ENCODE measurements at regions not wholly inside any gene's neighbourhood (a gene's known extent, or its start where the extent isn't known, plus 50 kb on each side); places are given as distances from the start of the nearest gene placed in this dataset.
A peak's percentile ranks its signal among the peaks of the same experiment; 100 is the strongest.
"Not testable (repeated sequence)": the region's sequence is repeated elsewhere in the genome, so short reads cannot be mapped to it uniquely, and the experiment has no call there.

GRCh38 chr2:123723706-123724105, 301.4 kb upstream of the CNTNAP5 start:
- DNase-seq: no peak

DNA sequence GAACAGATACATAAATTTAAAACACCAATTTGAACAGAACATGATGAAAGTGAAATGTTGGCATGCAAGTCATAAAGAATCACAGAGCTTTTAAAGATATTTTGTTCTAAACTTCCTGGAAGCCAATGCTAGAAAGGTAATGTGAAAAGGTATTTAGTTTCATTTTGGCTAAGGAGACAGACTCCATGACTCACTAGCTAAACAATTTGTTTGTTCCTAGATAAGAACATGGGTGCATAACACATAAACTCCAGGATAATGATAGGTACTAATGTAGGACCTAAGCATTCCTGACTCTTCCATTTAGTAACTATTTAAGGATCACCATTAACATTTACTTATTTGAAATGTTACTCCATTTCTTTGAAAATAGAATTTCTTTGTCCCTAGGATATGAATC, 292.5 kb upstream of the CNTNAP5 start:
- no peak for DNase-seq

DNA sequence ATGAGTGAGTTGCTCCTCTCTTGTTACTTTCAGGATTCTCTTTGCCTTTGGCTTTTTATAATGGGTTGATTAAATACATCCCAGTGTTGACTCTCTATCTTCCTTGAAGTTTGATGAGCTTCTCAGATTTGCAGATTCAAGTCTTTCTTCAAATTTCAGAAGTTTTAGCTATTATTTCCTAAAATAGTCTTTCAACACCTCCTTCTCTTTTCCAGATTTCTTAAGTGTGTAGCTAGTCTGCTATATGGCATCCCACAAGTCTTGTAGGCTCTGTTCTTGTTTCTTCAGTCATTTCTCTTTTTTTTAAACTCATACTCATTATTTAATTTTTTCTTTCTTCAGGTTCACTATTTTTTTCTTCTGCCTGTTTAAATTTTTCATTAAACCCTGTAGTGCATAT, 287.7 kb upstream of the CNTNAP5 start:
- peak; percentile 64 for DNase-seq

DNA sequence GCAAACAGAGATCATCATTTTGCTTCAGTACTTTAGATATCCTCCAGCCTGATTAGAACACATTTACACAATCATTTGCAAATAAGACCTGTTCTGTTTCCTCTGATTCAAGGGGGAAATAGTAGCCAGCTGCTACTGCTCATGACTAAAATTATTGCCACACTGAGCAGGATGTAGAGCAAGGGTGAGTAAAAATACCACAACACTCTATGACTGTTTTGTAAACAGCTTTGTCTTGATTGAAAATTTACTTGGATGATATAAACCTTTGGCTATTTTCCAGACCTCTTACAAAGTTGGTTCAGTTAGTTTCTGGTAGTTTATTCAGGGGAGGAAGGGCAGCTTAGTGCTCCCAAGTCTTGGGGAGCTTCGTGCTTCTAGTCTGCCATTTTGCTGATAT, 286.4 kb upstream of the CNTNAP5 start:
- peak; percentile 89 for DNase-seq

DNA sequence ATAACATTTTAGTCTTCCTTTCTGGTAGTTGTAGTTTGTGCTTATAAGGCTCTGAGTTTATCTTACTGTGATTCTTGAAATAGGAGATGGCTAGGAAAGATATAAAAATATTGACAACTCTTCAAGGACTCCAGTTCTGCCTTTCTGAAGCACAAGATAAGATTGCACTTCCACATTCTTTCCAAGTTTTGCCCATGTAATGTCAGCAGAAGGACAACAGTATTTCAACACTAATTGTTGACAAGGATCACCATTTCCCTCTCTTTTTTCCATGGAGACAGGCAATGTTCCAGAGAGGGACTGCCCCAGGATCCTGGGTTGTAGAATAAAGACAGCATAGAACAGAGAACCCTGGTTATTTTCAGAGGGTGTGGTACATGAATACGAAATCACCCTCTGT, 279.1 kb upstream of the CNTNAP5 start:
- DNase-seq: peak; percentile 11

GRCh38 chr2:123747326-123747725, 277.8 kb upstream of the CNTNAP5 start:
- peak; percentile 52 for DNase-seq

GRCh38 chr2:123762221-123762620, 262.9 kb upstream of the CNTNAP5 start:
- DNase-seq: no peak

DNA sequence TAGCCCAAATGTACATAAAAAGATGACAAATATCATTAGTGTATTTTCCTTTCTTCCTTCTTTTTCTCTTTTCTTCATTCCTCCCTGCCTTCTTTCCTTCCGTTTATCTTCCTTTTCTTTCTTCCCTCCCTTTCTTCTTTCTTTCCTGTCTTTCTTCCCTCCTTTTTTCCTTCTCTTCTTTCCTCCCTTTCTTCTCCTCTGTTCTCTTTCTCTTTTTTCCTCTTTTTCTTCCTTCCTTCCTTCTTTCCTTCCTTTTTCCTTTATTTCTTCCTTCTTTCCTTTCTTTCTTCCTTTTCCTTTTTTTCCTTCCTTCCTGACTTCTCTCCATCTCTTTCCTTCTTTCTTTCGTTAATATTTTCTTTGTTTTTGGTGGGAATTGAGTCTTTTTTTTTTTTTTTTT, 256.9 kb upstream of the CNTNAP5 start:
- no peak for DNase-seq

- DNase-seq: no peak
Measured at GRCh38 chr2:123769001-123769400, 256.1 kb upstream of the CNTNAP5 start.

GRCh38 chr2:123770996-123771720, 253.9 kb upstream of the CNTNAP5 start:
- no peak for DNase-seq

- no peak for DNase-seq
Measured at GRCh38 chr2:123771928-123772632, 253.0 kb upstream of the CNTNAP5 start.

GRCh38 chr2:123777116-123777515, 248.0 kb upstream of the CNTNAP5 start:
- DNase-seq: no peak

- no peak for DNase-seq
Measured at GRCh38 chr2:123783164-123783563, 241.9 kb upstream of the CNTNAP5 start.

- no peak for DNase-seq
Measured at GRCh38 chr2:123785332-123785731, 239.8 kb upstream of the CNTNAP5 start.

DNA sequence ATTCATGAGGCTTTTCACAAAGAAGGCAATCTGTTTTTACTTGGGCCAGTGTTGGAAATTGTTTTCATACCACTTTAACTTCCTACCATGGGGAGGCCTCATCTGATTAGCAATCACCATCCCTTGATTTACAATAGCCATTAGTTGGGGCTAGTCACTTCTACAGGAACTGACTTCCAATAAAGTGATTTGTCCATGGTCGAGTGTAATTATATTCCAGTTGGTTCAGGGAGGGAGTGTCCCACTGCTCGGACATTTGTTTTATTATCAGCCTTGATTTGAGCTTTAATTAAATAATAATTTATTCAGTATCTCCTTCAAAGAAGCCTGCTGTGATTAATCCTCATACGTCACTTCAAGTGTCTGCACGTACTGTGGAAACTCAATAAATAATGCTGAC, 233.9 kb upstream of the CNTNAP5 start:
- DNase-seq: no peak

GRCh38 chr2:123791684-123792083, 233.4 kb upstream of the CNTNAP5 start:
- DNase-seq: no peak

DNA sequence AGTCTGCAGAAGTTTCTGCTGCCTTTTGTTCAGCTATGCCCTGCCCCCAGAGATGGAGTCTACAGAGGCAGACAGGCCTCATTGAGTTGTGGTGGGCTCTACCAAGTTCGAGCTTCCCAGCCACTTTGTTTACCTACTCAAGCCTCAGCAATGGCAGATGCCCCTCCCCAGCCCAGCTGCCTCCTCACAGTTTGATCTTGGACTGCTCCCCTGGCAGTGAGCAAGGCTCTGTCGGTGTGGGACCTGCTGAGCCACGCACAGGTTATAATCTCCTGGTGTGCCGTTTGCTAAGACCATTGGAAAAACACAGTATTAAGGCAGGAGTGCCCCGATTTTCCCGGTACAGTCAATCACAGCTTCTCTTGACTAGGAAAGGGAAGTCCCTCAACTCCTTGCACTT, 221.0 kb upstream of the CNTNAP5 start:
- not testable (repeated sequence) for DNase-seq

DNA sequence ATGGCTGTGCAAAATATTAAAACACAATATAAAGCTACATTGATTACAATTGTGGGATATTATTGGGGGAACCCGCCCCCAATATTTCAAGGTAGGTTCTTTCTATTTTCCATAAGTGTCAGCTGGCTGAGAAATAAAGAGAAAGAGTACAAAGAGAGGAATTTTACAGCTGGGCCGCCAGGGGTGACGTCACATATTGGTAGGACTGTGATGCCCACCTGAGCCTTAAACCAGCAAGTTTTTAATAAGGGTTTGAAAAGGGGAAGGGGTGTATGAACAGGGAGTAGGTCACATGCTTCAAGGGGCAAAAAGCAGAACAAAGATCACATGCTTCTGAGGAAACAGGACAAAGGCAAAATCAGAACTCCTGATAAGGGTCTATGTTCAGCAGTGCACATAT, 219.3 kb upstream of the CNTNAP5 start:
- not testable (repeated sequence) for DNase-seq

DNA sequence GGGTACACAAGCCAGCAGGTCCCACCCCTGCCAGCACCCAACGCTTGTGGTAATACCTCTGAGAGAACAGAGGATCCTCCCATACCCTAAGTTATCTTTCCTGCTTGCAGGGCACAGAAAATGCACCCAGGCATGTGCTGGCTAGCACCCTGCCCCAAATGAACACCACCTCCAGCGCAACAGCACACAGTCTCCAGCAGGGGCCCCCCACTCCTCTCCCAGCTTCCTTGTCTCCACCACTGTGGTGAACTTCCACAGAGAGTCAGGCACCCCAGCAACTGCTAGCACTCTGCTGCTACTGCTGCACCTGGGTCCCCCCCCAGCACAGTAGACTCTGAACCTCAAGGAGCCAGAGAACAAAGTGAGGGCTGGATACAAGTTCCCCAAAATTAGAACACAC, 216.8 kb upstream of the CNTNAP5 start:
- no peak for DNase-seq

GRCh38 chr2:123811846-123812245, 213.2 kb upstream of the CNTNAP5 start:
- DNase-seq: no peak

GRCh38 chr2:123816203-123816602, 208.9 kb upstream of the CNTNAP5 start:
- no peak for DNase-seq

DNA sequence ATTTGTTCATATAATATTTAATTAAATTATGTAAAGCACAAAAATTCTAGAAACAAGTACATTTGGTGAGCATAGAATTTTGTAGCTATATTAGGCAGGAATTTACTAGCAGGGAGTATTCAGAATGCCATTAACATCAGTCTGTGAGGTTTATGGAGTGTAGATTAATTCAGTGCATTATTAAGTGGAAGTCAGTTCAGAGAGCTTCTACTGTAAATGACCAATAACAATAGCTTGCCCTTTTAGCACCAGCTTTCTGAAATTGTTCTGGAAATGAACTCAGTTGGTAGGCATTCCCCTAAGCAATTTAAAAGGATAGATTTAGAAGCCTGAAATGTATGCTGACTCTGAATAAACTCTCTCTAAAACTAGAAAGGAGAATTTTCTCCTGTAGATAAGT, 208.2 kb upstream of the CNTNAP5 start:
- DNase-seq: no peak

DNA sequence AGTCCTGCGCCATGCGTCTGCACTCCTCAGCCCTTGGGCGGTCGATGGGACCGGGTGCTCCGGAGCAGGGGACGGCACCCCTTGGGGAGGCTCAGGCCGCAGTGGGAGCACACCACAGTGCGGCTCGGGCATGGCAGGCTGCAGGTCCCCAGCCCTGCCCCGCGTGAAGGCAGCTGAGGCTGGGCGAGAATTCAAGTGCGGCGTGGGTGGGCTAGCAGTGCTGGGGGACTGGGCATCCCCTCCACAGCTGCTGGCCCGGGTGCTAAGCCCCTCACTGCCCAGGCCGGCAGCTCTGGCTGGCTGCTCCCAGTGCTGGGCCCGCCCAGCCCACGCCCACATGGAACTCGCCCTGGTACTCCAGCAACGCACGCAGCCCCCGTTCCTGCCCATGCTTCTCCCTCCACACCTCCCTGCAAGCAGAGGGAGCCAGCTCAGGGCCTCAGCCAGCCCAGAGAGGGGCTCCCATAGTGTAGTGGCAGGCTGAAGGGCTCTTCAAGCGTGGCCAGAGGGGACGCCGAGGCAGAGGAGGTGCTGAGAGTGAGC, 198.3 kb upstream of the CNTNAP5 start:
- DNase-seq: no peak

GRCh38 chr2:123839326-123839725, 185.8 kb upstream of the CNTNAP5 start:
- DNase-seq: no peak
